ENCODE measurements at regions not wholly inside any gene's neighbourhood (a gene's known extent, or its start where the extent isn't known, plus 50 kb on each side); places are given as distances from the start of the nearest gene placed in this dataset.

DNA sequence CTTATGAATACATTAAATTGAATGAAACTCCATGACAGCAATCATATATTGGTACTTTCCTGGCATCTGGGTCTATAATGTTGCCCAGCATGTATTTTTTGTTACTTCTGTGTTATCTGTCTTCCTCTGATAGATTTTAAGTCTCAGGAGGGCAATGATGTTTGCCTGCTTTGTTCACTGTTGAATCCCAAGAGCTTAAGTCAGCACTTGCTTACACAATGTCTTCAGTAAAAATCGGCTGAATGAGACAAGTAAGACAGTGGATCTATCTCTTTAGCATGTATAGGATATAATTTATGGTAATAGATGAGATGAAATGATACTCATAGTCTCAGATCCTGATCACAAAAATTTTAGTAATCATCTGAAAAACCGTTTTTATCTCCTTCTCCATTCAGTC, 1034.9 kb upstream of the EPHA7 start:
- H3K4me1 ChIP-seq (ENCODE audit: insufficient read depth) = no peaks in the 10 kb centered on the region
- no peaks in the 10 kb centered on the region for H3K27me3 ChIP-seq
- DNase-seq = no peak
- intact Hi-C loops (cut with DNase I) = no loop called here
- H3K36me3 ChIP-seq = no peaks in the 10 kb centered on the region
- H3K4me3 ChIP-seq = no peak overlapping the region
- H3K27ac ChIP-seq = no peak overlapping the region
- TF ChIP-seq CTCF (IDR thresholded peaks at IDR 0.05) (no peak), EP300 (IDR thresholded peaks at IDR 0.05) (no peak), POLR2A (IDR thresholded peaks at IDR 0.05) (no peak)
- no peaks in the 10 kb centered on the region for H3K9me3 ChIP-seq
- WGBS, 3 donors = 39 to 49% (median 47%) methylated on average over 2 of the region's 2 CpGs

- no peaks in the 10 kb centered on the region for H3K36me3 ChIP-seq
- TF ChIP-seq CTCF (IDR thresholded peaks at IDR 0.05) = no peak
- TF ChIP-seq POLR2A (IDR thresholded peaks at IDR 0.05) = no peak
- no peak for TF ChIP-seq EP300 (IDR thresholded peaks at IDR 0.05)
- no peak overlapping the region for H3K4me3 ChIP-seq
- H3K9me3 ChIP-seq = no peaks in the 10 kb centered on the region
- intact Hi-C loops (cut with DNase I) = no loop called here
- WGBS, 3 donors = 85 to 92% (median 90%) methylated on average over 3 of the region's 3 CpGs
- no peak overlapping the region for H3K27ac ChIP-seq
- no peaks in the 10 kb centered on the region for H3K27me3 ChIP-seq
- H3K4me1 ChIP-seq (ENCODE audit: insufficient read depth) = no peaks in the 10 kb centered on the region
- no peak for DNase-seq
Observed at GRCh38 chr6:94446120-94446519, 1026.8 kb upstream of the EPHA7 start.

GRCh38 chr6:94443701-94444100, 1024.3 kb upstream of the EPHA7 start:
- Histone ChIP-seq H3K27me3 (no peaks in the 10 kb centered on the region), H3K4me1 (ENCODE audit: insufficient read depth) (no peaks in the 10 kb centered on the region), H3K4me3 (no peak overlapping the region), H3K9me3 (no peaks in the 10 kb centered on the region), H3K27ac (no peak overlapping the region), H3K36me3 (no peaks in the 10 kb centered on the region)
- intact Hi-C loops (cut with DNase I) = no loop called here
- TF ChIP-seq POLR2A (IDR thresholded peaks at IDR 0.05) (no peak), EP300 (IDR thresholded peaks at IDR 0.05) (no peak), CTCF (IDR thresholded peaks at IDR 0.05) (no peak)
- 67 to 79% (median 78%) methylated on average over 2 of the region's 2 CpGs for WGBS, 3 donors
- DNase-seq = no peak

- Histone ChIP-seq H3K4me1 (ENCODE audit: insufficient read depth) (no peaks in the 10 kb centered on the region), H3K36me3 (no peaks in the 10 kb centered on the region), H3K27me3 (no peaks in the 10 kb centered on the region), H3K9me3 (no peaks in the 10 kb centered on the region), H3K27ac (no peak overlapping the region), H3K4me3 (no peak overlapping the region)
- no peak for DNase-seq
- intact Hi-C loops (cut with DNase I) = no loop called here
- TF ChIP-seq POLR2A (IDR thresholded peaks at IDR 0.05) = no peak
- TF ChIP-seq EP300 (IDR thresholded peaks at IDR 0.05) = no peak
- TF ChIP-seq CTCF (IDR thresholded peaks at IDR 0.05) = no peak
Observed at GRCh38 chr6:94424692-94425091, 1005.3 kb upstream of the EPHA7 start.

DNA sequence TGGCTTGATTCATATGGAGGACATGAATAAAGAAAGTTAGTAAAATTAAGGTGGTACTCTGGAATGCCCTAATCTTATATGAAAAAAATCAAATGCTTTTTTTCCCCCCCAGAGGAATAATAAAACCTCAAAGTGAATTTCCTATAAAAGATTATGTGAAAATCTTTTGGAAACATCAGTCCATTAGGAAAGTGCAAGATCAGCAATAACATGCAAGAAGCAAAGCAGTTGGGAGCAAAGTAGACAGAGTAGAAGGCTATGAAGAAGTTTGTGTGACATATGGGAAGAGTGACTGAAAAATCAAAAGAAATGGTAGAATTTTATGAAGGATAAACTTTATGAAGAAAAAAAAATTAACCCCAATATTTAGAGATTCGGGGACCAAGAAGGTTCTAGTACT, 998.0 kb upstream of the EPHA7 start:
- no peak for DNase-seq
- H3K36me3 ChIP-seq = no peaks in the 10 kb centered on the region
- intact Hi-C loops (cut with DNase I) = no loop called here
- no peaks in the 10 kb centered on the region for H3K4me1 ChIP-seq (ENCODE audit: insufficient read depth)
- no peak for TF ChIP-seq POLR2A (IDR thresholded peaks at IDR 0.05)
- no peak for TF ChIP-seq EP300 (IDR thresholded peaks at IDR 0.05)
- no peak for TF ChIP-seq CTCF (IDR thresholded peaks at IDR 0.05)
- 68 to 91% (median 77%) methylated on average over 1 of the region's 1 CpG for WGBS, 3 donors
- no peaks in the 10 kb centered on the region for H3K9me3 ChIP-seq
- H3K4me3 ChIP-seq = no peak overlapping the region
- H3K27ac ChIP-seq = no peak overlapping the region
- no peaks in the 10 kb centered on the region for H3K27me3 ChIP-seq

All from ovary (tissue), 7 donors.